Thoracic aorta (tissue), 2 donors: ENCODE measurements at regions not wholly inside any gene's neighbourhood (a gene's known extent, or its start where the extent isn't known, plus 50 kb on each side); places are given as distances from the start of the nearest gene placed in this dataset.

Experiments used
- ATAC-seq: fragments of 150-250 bp; one replicate; pipeline ENCODE4 v1.8.0; 2017; ENCODE audit warnings: low read depth; ENCODE audit not compliant: insufficient number of reproducible peaks, low FRiP score
- DNase-seq: peaks from one replicate; pipeline ENCODE4 v3.0.0-alpha.2; 2020; ENCODE audit warnings: low spot score
- H3K27ac ChIP-seq, 2 donors: fragments of 200-600 bp; sonication (generic); 1 replicate in 1 of 2; 2 replicates in 1 of 2; pipeline ENCODE4 v1.5.1; 2016; ENCODE audit warnings: mild to moderate bottlenecking in 2 of 2, moderate library complexity in 2 of 2
- H3K27me3 ChIP-seq: fragments of 200-600 bp; sonication (generic); replicated peaks from 2 replicates; pipeline ENCODE4 v1.6.0; 2016; ENCODE audit warnings: mild to moderate bottlenecking; ENCODE audit not compliant: insufficient read depth
- H3K36me3 ChIP-seq: fragments of 200-600 bp; sonication (generic); one replicate; pipeline ENCODE4 v1.5.1; 2016
- H3K4me1 ChIP-seq, 2 donors: fragments of 200-600 bp; sonication (generic); 1 replicate in 1 of 2; 2 replicates in 1 of 2; pipeline versions ENCODE4 v1.5.1 to v1.6.0; 2016; ENCODE audit warnings: low read depth in 2 of 2, mild to moderate bottlenecking in 1 of 2; ENCODE audit not compliant: control insufficient read depth in 1 of 2
- H3K4me3 ChIP-seq: fragments of 200-600 bp; sonication (generic); 2 replicates; pipeline ENCODE4 v1.5.1; 2016; ENCODE audit warnings: mild to moderate bottlenecking
- H3K9me3 ChIP-seq: fragments of 200-600 bp; sonication (generic); 2 replicates; pipeline ENCODE4 v1.5.1; 2016
- CTCF ChIP-seq: fragments of 200-600 bp; sonication (generic); IDR thresholded peaks from one replicate; pipeline ENCODE4 v1.5.1; 2019; ENCODE audit warnings: antibody characterized with exemption

GRCh38 chr4:146087856-146088255, 87.7 kb upstream of the LSM6 start:
- H3K36me3 ChIP-seq: no peaks in the 10 kb centered on the region
- H3K27me3 ChIP-seq: no peaks in the 10 kb centered on the region
- H3K27ac ChIP-seq: no peak overlapping the region
- H3K9me3 ChIP-seq: no peaks in the 10 kb centered on the region
- no peaks in the 10 kb centered on the region for H3K4me1 ChIP-seq
- no peak overlapping the region for H3K4me3 ChIP-seq
- no peak for DNase-seq
- no peak for TF ChIP-seq CTCF
- ATAC-seq: no peak

DNA sequence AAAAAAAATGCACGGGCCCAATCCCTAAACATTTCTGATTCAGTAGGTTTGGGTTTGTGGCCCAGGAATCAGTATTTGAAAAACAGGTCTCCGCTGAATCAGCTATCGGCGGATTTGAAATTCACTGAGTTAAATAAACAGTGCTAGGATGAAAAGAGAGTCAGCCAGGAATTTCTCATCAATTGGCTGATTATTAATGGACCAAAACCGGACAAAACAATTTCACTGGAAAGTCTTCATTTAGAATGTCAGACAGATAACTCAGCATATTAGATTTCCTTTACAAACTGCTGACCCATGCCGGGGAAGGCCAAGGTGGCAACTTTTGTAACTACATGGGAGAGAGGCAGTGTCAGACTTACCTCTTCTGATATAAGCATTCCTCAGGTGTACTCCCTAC, 99.4 kb upstream of the LSM6 start:
- no peak for ATAC-seq
- Histone ChIP-seq H3K27me3 (no peaks in the 10 kb centered on the region), H3K27ac (no peak overlapping the region), H3K4me1 (no peaks in the 10 kb centered on the region), H3K36me3 (no peaks in the 10 kb centered on the region), H3K4me3 (no peak overlapping the region), H3K9me3 (no peaks in the 10 kb centered on the region)
- TF ChIP-seq CTCF: no peak
- no peak for DNase-seq

GRCh38 chr4:146073517-146073916, 102.0 kb upstream of the LSM6 start:
- Histone ChIP-seq H3K27ac (no peak overlapping the region), H3K4me3 (no peak overlapping the region), H3K4me1 (no peaks in the 10 kb centered on the region), H3K9me3 (no peaks in the 10 kb centered on the region), H3K27me3 (no peaks in the 10 kb centered on the region), H3K36me3 (no peaks in the 10 kb centered on the region)
- ATAC-seq (no peak), DNase-seq (no peak)
- TF ChIP-seq CTCF: no peak

- Histone ChIP-seq H3K4me1 (no peaks in the 10 kb centered on the region), H3K27me3 (no peaks in the 10 kb centered on the region), H3K9me3 (no peaks in the 10 kb centered on the region), H3K27ac (no peak overlapping the region), H3K4me3 (no peak overlapping the region), H3K36me3 (no peaks in the 10 kb centered on the region)
- no peak for DNase-seq
- no peak for TF ChIP-seq CTCF
- no peak for ATAC-seq
These were observed 103.1 kb upstream of the LSM6 start for GRCh38 chr4:146072376-146072775.

DNA sequence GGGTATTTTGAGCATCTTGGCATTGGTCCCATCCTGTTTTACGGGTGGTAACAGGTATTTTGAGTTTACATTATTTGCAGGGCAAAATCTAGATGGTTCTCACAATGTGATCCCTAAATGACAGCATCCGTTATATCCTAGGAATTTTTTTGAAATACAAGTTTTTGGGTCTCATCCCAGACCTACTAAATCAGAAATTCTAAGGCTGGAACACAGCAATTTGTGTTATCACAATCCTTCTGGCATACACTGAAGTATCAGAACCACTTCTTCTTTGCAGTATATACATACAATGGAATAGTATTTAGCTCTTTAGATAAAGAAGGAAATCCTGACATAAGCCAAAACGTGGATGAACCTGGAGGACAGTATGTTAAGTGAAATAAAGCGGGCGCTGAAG, 104.1 kb upstream of the LSM6 start:
- no peaks in the 10 kb centered on the region for H3K9me3 ChIP-seq
- no peak for ATAC-seq
- H3K27me3 ChIP-seq: no peaks in the 10 kb centered on the region
- H3K4me1 ChIP-seq: no peaks in the 10 kb centered on the region
- no peak overlapping the region for H3K27ac ChIP-seq
- no peaks in the 10 kb centered on the region for H3K36me3 ChIP-seq
- no peak overlapping the region for H3K4me3 ChIP-seq
- no peak for DNase-seq
- TF ChIP-seq CTCF: no peak
